ENCODE measurements at regions not wholly inside any gene's neighbourhood (a gene's known extent, or its start where the extent isn't known, plus 50 kb on each side); places are given as distances from the start of the nearest gene placed in this dataset.

DNA sequence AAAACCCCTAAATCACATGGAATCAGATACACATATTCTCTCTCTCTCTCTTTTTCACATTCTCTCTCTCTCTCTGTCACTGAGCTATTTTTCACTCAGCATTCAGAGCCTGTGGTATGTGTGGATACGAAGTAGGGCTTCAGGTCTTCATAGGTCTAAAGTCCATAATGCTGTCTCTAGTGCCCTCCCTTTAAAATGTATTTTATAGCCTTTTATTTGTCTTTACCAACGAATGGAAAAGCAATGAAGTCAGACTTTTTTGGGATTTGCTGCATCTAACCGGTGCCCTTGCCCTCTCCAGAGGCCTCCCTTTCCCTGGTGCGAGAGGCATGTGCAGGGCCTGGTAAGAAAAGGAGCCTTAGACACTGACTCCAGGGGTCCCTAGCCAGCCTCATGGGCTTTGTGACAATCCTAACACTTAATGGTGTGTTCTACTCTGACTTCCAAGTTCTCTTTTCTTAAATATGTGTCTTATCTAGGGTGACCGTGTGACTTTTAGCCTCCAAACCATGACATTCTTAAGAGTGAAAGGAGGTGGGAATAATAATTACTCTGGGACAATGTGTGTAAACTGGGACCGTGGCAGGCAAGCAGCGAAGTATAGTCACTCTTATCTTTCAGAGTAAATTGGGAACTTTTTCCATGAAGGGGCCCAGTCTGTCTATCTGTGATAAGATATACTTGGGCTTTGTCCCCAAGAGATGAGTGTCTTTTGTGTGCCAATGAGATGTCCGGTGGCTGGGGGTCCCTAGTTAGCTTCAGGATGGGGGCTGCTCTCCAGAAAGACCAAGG is 101.1 kb downstream of the B3GNT2 start:
- no peak for DNase-seq

DNA sequence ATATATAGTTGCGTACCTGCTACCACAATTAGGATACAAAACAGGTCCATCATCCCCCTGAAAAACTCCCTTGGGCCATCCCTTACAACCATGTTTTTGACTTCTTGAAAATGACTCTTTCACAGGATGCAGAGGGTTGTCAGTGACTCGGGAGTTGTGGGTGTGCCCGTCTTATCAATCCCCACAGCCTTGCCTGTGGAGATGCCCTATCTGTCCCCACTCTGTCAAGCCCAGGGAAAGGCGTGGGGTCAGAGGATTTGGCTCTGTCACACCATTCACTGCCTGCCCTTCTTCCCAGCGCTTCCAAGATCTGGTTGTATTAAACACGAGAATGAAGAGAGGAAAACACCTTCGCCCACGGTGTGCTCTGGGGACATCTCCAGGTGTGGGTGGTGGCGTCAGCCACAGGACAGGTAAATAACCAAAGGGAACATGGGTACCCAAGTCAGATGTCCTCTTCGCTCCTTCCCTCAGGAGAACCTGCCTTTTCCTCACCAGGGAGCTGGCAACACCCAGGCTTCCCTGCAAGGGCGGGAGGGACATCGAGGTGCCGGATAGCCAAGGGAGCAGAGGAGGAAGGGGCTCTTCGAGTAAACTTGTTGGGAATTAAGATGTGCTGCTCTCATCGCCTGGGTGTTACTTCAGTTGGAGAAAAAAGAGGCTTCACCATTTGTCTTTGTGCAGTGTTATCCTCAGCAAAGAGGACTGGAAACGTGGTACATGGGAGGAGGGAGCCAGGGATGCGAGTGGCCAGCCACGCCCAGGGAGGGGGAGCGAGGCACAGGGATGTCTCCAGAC is 100.3 kb downstream of the B3GNT2 start:
- DNase-seq, result no peak

DNA sequence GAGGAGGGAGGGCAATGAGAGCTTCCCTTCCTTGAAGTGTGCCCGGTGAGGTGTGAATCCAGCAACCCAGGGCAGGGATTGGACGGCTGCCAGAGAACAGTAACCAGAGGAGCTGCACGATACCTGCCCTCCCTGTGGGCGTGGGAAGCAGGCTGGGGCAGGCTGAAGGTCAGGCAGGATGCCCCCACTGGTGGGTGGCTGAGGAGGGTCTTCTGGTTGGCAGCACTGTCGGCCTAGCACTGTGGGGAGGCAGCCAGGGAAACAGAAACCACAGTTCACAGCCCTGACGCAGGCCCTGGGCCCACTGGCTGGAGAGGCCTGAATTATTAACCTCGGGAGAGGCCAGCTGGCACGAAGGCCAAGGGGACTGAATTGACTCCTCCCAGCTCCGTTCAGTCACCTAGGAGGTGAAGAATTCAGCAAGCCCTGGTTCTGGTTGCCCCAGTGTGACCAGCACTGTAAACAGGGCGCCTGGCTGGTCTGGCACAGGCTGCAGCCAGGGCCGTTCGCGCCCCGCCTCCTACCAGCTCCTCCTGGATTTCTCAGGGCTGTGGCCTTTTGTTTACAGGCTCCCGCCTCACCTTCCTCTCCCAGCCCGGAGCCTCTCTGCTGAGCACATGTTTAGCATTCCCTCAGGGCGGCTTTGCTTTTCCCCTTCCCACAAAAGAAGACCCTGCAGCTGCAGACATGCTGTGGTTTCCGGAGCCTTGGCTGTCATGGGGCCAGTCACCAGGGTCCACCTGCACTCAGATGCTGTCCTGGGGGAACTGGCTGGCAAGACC is 97.8 kb downstream of the B3GNT2 start:
- DNase-seq, result no peak

DNA sequence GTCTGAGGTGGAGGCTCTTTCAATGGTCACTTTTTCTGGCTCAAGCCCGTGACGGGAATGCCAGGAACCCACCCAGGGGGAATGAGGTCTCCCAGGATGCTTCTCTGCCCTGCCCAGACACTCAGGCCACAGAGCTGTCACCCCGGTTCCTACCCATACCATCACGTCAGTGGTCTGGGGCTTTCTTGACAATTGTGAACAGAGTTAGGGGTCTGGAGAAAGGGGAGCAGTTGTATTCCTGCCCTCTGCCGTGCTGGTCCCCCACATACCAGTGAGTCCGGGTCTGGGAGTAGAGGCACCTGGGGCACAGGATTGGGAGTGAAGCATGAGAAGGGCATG is 97.2 kb downstream of the B3GNT2 start:
- no peak for DNase-seq

DNA sequence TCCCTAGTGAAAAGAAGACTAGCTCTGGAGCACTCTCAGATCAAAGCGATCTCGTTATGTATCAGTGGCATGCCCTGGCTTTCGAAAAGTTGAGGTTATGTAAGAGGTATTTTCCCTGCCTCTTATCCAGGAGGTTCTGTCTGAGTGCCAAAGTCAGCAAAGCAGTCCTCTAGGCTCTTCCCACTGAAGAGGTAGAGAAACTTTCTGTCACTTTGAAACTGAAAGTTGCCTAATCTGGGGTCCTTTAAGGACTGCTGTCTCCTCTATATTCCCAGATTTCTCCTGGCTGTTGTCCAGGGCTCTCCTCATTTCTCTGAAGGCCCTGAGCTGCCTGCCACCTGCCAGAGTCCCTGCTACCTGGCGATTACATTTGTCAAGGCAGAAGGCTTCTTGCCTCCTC is 96.3 kb downstream of the B3GNT2 start:
- DNase-seq, result no peak

DNA sequence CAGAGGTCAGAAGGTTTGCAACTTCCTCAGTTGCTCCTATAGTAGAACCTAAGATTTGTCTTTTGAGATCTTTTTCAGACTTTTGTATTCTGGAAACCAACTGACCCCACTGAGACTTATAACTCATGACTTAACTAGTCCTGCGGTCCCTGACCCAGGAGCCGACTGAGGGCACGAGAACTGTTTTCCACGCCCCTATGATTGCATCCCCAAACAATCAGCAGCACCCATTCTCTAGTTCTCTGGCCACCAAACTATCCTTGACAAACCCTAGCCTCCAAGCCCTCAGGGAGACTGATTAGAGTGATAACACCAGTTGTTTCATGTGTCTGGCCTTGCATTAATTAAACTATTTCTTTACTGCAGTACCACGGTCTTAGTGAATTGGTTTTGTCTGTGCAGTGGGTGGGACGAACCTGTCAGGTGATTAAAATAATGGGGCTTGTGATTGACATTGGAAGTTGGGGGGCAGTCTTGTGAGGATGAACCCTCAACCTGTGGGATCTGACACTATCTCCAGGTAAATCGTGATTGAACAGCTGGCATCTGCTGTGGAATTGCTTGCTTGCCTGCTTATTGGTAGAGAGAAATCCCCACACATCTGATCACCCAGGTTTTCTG is 95.7 kb downstream of the B3GNT2 start:
- DNase-seq, result no peak

GRCh38 chr2:62291052-62291451 is 95.1 kb downstream of the B3GNT2 start:
- DNase-seq, result no peak

DNA sequence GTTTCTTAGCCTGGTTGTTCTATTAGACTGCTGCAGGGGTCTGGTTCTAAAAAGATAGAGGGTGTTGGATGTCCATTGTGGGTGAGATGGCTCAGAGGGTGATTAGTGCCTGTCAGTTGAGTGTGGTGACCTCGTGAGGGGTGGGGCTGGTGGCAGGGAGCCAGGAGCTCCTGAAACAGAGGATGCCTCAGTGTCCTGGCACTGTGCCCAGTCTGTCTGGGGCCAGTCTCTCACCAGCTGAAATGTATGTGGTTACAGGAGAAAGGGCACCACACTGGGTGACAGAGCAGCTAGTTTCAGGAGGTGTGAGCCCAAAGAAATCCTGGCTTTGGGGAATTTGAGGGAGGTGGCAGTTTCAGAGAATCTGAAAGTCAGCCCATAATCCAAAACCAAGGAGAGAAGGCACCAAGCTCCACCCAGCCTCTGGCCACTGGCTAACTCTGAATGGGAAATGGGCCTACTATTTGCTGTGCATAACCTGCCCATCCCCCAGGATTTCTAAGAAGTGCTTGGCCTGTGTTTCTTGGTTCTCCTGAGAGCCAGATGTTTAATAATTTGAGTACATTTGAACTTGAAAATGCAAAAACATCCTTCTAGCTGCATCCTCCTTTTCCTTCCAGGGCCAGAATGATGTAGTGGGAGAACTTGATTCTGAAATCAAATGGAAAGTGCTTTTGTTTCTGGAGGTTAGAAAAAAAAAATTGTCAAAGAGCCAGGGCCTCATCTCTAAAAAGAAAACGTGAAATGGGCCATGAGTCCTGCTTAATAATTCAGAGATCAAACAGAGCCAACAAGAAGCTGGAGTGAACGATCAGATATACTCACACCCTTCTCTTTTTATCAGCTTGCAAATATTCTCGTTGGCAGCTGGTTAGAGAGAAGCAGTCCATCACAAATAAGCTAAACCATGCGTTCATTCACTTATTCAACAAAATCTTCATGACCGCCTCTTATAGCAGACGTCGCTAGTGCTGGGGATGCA is 92.3 kb downstream of the B3GNT2 start:
- DNase-seq, result peak; percentile 18 to 22

DNA sequence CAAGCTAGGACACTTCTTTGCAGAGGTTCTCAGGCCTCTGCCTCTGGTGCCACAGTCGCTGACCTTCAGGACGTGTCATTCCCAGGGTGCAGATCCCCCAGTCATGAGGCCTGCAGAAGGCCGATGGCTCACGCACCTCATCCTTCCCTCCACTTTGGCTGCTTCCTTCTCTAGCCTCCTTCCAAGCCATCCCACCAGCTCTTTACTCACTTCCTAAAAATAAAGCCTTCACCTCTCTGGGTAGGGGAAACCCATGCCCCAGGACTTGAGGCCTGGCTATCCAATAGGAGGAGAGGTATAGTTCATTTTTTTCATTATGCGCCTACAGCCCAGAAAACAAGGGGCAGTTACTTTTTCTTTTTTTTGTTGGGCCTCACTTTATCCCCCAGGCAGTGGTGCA is 91.4 kb downstream of the B3GNT2 start:
- DNase-seq, result no peak

DNA sequence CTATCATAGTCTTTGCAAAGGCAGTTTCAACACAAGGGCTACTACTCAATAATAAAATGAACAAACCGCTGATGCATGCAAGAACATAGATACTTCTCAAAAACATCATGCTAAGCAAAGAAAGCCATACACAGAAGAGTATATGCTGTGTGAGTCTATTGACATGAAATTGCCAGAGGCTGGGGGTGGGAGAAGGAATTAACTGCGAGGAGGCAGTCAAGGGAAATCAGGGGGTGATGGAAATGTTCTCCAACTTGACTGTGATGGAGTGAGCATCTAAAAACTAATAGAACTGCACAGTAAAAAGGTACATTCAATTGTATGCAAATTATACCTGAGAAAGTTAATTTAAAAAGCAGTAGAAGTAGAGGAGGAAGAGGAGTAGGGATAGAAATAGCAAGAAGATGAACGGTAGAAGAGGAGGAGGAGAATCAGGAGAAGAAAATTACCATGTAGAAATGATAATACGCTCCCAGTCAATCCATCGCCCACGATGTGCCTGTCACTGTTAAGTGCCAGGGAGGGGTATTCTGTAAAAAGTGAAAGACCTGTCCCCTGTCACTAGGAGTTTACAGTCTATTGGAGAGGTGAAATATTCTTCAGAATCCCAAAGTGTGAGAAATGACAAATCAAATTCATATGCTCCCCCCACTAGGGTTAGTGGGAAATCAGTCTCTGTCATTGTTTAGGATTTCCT is 90.3 kb downstream of the B3GNT2 start:
- no peak for DNase-seq

DNA sequence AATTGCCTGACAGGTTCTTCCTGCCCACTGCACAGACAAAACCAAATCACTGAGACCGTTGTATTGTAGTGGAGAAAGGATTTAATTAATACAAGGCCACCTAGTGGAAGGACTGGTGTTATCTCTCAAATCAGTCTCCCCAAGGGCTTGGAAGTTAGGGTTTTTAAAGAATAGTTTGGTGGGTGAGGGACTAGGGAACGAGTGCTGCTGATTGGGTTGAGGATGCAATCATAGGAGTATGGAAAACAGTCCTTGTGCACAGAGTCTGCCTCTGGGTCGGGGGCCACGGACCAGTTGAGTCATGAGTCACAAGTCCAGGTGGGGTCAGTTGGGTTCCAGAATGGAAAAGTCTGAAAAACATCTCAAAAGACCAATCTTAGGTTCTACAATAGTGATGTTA is 89.1 kb downstream of the B3GNT2 start:
- DNase-seq, result no peak

DNA sequence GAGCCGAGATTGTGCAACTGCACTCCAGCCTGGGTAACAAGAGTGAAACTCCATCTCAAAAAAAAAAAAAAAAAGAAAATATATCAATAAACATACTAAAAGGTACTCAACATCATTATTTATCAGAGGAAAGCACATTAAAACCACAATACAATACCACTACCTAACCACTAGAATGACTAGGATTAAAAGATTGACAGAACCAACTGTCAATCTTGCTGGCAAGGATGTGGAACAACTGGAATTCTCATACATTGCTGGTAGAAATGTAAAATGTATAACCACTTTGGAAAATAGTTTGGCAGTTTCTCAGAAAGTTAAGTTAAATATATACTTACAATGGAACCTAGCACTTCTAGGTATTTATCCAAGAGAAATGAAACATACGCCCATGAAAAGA is 88.6 kb downstream of the B3GNT2 start:
- DNase-seq, result no peak

GRCh38 chr2:62283147-62283546 is 87.2 kb downstream of the B3GNT2 start:
- no peak for DNase-seq

- DNase-seq, result no peak
Measured at GRCh38 chr2:62281663-62282062, 85.7 kb downstream of the B3GNT2 start.

DNA sequence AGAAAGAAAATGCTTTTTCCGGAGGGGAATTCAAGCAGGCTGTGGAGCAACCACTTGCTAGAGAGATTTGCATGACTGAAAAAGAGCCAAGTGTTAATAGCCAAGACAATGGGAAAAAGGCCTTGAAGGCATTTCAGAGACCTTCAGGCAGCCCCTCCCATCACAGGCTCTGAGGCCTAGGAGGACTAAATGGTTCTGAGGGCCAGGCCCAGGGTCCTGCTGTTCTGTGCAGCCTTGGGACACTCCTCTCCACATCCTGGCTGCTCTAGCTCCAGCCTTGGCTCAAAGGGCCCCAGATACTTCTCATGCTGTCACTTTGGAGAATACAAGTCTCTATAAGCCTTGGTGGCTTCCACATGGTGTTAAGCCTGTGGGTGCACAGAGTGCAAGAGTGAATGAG is 81.8 kb downstream of the B3GNT2 start:
- DNase-seq, result no peak
